GDM1 (cell line): ENCODE measurements at regions not wholly inside any gene's neighbourhood (a gene's known extent, or its start where the extent isn't known, plus 50 kb on each side); places are given as distances from the start of the nearest gene placed in this dataset.
A peak's percentile ranks its signal among the peaks of the same experiment; 100 is the strongest.
"Not testable (repeated sequence)": the region's sequence is repeated elsewhere in the genome, so short reads cannot be mapped to it uniquely, and the experiment has no call there.

Experiments used
- DNase-seq: peaks from one replicate; lab custom pipeline; 2025; lab: John Stamatoyannopoulos, UW

DNA sequence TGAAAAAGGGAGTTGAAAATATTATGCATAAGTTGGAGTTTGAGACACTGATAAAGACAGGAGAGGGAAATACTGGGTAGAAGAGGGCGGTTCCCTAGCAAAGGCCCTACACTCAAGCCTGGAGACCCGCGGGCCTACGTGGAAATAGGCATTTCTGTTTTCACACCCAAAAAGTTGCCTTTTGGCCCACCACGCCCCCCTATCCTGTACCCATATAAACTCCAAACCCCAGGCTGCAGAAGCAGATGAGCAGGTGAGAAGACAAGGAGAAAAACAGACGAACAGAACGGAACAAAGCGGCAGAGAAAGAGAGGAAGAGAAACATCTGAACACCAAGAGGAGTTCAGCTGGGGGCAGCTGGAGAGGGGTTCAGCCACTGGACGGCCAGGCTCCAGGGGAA, 177.9 kb downstream of the GALC start:
- DNase-seq = no peak

DNA sequence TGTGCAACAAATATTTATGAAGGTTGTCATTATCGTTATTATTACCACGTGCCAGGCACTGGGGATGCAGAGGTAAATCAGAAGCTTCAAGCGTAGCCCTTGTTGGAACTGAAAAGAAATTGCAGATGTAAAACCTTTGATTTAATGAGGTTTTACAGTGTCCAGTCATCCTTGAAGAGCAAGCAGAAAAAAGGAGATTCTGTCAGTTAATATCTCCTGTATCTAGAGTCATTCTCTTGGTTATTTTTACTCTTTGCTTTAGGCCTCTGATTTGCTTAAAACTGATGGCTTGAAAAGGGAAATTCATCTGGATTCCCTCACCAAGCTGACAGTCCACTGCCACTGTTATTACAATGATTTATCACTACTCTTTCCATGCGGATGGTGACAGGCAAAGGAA, 179.3 kb downstream of the GALC start:
- DNase-seq = no peak

DNA sequence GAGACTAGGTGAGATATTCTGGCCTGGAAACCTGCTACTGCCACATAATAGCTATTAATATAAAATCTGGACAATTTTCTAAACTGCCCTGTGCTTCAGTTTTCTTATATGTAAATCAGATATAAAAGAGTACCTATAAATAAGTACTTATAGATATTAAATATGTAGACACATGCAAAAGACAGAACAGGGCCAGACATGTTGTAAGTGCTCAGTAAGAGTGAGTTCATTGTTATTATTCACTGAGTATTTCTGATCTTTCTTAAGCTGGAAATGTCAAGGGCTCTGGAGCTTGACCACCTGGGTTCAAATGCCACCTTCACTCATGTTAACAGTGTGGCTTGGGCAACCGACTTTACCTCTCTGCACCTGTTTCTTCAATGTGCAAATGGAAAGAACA, 179.8 kb downstream of the GALC start:
- DNase-seq = no peak

GRCh38 chr14:87811246-87811645, 181.7 kb downstream of the GALC start:
- DNase-seq = no peak

- no peak for DNase-seq
These were observed 182.3 kb downstream of the GALC start for GRCh38 chr14:87810711-87811110.

DNA sequence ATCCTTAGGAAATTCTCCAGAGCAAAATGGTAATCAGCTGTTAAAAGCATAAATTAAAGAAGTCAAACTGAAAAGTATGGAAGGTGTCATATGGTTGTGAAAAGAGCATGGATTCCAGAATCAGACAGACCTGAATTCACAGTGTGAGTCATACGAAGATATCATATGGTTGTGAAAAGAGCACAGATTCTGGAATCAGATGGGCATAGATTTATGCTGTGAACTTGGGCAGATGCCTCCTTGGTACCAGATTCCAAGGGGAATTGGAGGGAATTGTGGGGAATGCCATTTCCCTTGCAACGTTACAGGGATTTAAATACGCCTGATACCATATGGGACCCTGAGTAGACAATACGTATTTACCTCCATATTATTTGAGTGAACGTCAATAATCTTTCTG, 183.7 kb downstream of the GALC start:
- DNase-seq = no peak

DNA sequence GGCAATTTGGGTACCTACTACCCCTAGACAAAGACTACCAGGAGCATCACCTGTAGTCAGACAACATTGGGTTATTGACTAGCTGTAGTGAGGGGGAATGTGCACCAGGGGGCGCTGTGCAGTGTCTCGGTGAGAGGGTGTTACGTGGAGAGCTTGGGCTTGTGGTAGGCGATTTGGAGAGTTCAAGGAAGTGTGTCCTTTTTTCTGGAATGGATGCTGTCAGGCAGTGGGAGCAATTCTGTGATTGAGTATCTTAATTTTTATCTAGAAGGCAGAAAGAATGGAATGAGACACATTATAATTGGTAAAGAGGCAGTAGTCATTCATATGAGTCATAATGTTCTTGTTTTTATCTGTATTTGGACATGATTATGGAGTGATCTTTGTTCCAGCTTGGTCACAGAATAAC, 187.7 kb downstream of the GALC start:
- peak; percentile 1 for DNase-seq

- no peak for DNase-seq
These were observed 192.8 kb downstream of the GALC start for GRCh38 chr14:87800216-87800615.

DNA sequence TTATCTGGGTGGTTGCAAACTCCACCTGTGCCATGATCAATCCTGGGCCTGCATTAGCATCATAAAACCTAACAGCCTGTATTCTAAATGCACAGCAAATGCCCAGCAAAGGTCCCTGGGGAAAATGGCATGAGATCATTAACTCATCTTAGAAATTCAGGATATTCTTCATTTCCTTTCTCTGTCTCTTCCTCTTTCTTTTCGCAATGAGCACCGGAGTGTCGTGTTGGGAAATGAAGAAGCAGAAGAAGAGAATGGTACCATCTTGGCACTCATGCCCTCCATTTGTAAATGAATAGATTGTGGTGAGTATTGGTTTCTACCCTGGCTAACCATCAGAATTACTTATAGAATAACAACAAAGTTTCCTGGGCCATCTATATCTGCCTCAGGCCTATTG, 193.6 kb downstream of the GALC start:
- no peak for DNase-seq

DNA sequence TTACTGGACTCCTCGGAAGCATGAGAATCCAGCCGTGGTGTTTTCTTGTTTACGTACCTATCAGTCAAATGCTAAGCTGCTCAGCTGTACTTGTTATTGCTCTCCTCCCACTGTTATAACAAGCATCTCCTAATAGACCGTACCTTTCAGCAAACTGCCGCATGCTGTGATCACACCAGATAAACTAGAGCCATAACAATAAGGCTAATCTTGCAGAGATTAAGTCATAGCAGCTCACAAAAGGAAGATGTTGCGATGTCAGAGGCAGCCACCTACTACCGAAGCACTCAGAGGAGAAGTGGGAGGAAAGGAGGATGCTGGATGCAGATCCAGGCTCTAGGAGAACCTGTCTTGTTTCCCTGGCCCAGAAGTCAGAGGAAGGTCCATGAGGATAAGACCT, 196.0 kb downstream of the GALC start:
- DNase-seq = no peak

- no peak for DNase-seq
These were observed 198.4 kb downstream of the GALC start for GRCh38 chr14:87794561-87794960.

DNA sequence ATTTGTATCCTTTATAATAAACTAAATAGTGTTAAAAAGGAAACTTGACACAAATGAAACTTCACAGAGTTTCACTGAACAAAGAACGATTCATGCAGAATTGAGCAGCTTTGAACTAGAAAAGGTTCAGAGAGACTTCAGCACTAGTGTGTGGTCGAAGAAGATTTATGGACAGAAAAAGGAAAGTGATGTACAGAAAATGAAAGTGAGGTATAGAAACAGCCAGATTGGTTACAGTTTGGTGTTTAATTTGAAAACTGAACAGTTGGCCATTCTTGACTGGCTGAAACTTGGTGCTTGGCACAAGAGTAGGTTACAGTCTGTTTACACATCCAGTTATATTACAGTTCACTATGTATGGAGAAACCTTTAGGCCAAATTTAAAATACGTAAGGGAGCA, 207.1 kb downstream of the GALC start:
- no peak for DNase-seq

- DNase-seq = no peak
These were observed 208.6 kb downstream of the GALC start for GRCh38 chr14:87784386-87784785.

GRCh38 chr14:87783071-87783470, 209.9 kb downstream of the GALC start:
- DNase-seq = no peak

DNA sequence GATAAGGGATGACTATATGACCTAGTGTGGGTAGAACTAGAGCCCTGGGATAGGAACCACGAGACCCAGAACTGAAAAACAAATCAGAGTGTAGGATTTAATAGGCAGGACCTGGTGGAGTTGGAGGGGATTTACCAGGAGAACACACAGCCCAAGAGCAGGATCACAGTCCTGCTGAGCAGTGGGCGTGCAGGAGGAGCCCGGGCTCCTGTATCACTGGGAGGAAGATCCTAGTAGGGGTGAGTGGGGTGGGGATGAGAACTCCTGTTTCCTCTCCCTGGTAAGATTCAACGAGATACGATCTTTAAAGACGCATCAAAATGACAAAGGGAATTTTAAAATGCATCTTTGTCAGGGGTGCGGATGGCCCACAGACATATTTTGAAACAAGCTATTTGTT, 220.1 kb downstream of the GALC start:
- no peak for DNase-seq

DNA sequence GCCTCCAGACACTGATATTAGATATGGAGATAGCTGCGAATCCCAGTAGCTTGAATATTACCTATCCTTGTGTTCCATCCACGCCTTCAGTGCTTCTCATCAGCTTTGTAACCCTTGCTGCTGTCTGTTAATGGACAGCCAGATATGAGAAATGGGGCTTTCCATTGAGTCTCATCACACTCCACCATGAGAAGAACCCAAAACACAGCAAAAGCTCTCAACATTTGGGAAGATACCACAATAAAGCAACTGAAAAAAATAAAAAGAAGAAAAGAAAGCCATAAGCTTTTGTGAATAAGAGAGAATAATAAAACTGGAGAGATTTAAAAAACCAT, 225.4 kb downstream of the GALC start:
- no peak for DNase-seq

GRCh38 chr14:87758876-87759275, 234.1 kb downstream of the GALC start:
- DNase-seq = no peak

- no peak for DNase-seq
These were observed 236.3 kb downstream of the GALC start for GRCh38 chr14:87756661-87757060.

DNA sequence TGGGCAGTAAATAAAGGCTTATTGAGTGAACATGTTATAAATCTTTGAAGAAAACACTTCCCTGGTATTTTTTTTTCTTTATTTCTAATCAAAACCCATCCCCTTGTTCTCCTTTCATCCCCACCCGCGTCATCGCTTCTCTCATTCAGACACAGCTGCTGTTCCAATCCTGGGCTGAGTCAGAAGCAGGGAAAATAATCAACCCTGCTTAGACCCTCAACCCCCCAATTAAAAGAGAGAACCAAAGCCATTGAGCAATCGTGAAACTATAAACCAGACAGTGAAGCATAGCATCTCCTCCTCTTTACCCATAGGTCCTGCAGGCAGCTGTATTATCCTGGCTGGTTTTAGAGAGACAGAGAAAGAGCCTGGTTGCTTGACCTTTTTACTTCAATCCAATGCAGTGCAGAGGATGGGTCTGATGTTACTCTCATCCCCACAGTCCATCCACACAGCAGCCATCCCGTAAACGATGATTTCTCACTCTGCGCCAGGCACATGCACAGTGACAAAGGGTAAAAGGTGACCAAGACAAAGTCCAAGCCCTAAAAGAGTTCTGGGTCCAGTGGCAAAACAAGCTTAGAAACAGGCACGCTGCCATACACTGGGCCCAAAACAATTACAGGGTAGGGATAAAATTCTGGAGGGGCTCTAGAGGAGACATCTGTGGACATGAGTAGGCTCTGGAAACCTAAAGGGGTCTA, 238.3 kb downstream of the GALC start:
- DNase-seq = no peak

- no peak for DNase-seq
These were observed 244.4 kb downstream of the GALC start for GRCh38 chr14:87748558-87748957.

- DNase-seq = no peak
These were observed 247.4 kb downstream of the GALC start for GRCh38 chr14:87745507-87746118.

DNA sequence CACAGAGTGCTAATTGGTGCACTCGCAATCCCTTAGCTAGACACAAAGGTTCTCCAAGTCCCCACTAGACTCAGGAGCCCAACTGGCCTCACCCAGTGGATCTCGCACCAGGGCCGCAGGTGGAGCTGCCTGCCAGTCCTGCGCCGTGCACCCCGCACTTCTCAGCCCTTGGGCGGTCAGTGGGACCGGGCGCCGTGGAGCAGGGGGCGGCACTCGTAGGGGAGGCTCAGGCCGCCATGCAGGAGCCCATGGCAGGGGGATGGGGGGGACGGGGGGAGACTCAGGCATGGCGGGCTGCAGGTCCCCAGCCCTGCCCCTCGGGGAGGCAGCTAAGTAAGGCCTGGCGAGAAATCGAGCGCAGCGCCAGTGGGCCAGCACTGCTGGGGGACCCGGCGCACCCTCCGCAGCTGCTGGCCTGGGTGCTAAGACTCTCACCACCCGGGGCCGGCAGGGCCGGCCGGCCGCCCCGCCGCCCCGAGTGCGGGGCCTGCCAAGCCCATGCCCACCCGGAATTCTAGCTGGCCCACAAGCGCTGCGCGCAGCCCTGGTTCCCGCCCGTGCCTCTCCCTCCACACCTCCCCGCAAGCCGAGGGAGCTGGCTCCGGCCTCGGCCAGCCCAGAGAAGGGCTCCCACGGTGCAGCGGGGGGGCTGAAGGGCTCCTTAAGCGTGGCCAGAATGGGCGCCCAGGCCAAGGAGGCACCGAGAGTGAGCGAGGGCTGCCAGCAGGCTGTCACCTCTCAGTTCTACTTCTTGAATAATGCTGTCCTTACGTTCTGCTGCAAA, 258.2 kb downstream of the GALC start:
- DNase-seq = not testable (repeated sequence)

DNA sequence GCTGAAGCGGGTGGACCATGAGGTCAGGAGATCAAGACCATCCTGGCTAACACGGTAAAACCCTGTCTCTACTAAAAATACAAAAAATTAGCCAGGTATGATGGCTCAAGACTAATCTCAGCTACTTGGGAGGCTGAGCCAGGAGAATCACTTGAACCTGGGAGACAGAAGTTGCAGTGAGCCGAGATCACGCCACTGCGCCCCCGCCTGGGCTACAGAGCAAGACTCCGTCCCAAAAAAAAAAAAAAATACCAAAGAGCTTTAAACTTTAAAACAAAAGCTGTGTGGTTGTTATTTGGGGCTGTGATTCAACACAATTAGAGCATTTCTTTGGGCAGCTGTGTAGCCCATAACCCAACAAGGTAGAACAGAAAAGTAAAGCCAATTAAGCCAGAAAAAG, 259.9 kb downstream of the GALC start:
- DNase-seq = not testable (repeated sequence)
